ENCODE measurements at regions not wholly inside any gene's neighbourhood (a gene's known extent, or its start where the extent isn't known, plus 50 kb on each side); places are given as distances from the start of the nearest gene placed in this dataset.
"Not testable (repeated sequence)": the region's sequence is repeated elsewhere in the genome, so short reads cannot be mapped to it uniquely, and the experiment has no call there.

- H3K27me3 ChIP-seq (ENCODE audit: control insufficient read depth, insufficient read depth, low read length); H3K4me1 Mint-ChIP-seq; H3K4me1 ChIP-seq (ENCODE audit: control insufficient read depth, insufficient read depth, low read length, poor library complexity, severe bottlenecking); H3K36me3 ChIP-seq (ENCODE audit: control insufficient read depth, insufficient read depth, low read length); H3K27ac Mint-ChIP-seq; H3K4me3 Mint-ChIP-seq; H3K9me3 ChIP-seq (ENCODE audit: control insufficient read depth in 2 of 2, low read length in 2 of 2); H3K4me3 ChIP-seq (ENCODE audit: low read depth, low read length); H3K27me3 Mint-ChIP-seq; H3K9me3 Mint-ChIP-seq; H3K36me3 Mint-ChIP-seq; ATAC-seq (ENCODE audit: low read depth in 2 of 2); DNase-seq; H3K27ac ChIP-seq (ENCODE audit: insufficient read depth, low read length, poor library complexity, severe bottlenecking): not testable (repeated sequence)
Observed at GRCh38 chr12:72215287-72215686, 56.9 kb upstream of the TRHDE start.

- no peaks in the 10 kb centered on the region for H3K36me3 Mint-ChIP-seq
- Histone ChIP-seq H3K27me3 (ENCODE audit: control insufficient read depth, insufficient read depth, low read length) (no peaks in the 10 kb centered on the region), H3K4me1 (ENCODE audit: control insufficient read depth, insufficient read depth, low read length, poor library complexity, severe bottlenecking) (no peaks in the 10 kb centered on the region), H3K27ac (ENCODE audit: insufficient read depth, low read length, poor library complexity, severe bottlenecking) (no peak overlapping the region), H3K36me3 (ENCODE audit: control insufficient read depth, insufficient read depth, low read length) (no peaks in the 10 kb centered on the region), H3K9me3 (ENCODE audit: control insufficient read depth in 2 of 2, low read length in 2 of 2) (no peaks in the 10 kb centered on the region), H3K4me3 (ENCODE audit: low read depth, low read length) (no peak overlapping the region)
- no peak overlapping the region for H3K4me3 Mint-ChIP-seq
- H3K27me3 Mint-ChIP-seq = no peaks in the 10 kb centered on the region
- no peak overlapping the region for H3K27ac Mint-ChIP-seq
- H3K4me1 Mint-ChIP-seq = no peaks in the 10 kb centered on the region
- DNase-seq (no peak), ATAC-seq (ENCODE audit: low read depth in 2 of 2) (no peak)
- peaks cover 0 to 4% (median 0%) of the 10 kb centered on the region in 7 donors for H3K9me3 Mint-ChIP-seq
Observed at GRCh38 chr12:72219937-72220336, 52.2 kb upstream of the TRHDE start.

All from CD4-positive, CD25-positive, alpha-beta regulatory T cell (primary cell).